HG03108 (cell line): ENCODE measurements at regions not wholly inside any gene's neighbourhood (a gene's known extent, or its start where the extent isn't known, plus 50 kb on each side); places are given as distances from the start of the nearest gene placed in this dataset.

Experiments used
- ATAC-seq: cut with Tn5 transposase; IDR thresholded peaks from one replicate; pipeline ENCODE4 v1.9.1; 2021; ENCODE audit warnings: moderate library complexity; ENCODE audit not compliant: unreplicated experiment

DNA sequence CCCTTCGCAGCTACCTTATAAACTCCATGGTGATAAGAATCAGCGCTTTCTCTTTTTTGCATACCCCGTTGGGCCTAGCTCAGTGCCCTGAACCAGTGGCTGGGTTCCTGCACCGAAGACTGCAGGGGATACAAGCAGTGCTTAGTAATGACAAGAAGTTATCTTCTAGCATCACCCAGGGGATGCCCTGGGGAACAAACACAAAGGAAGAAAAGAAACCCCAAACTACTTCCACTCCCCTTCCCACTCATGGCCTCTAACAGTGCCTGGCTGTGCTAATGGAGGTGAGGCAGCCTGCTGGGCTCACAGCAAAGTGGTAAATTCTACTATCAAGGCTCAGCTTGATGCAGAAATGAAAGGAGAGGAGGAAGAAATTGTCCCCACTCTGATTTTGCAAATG lies 314.7 kb downstream of the TXNL1 start:
- no peak for ATAC-seq

DNA sequence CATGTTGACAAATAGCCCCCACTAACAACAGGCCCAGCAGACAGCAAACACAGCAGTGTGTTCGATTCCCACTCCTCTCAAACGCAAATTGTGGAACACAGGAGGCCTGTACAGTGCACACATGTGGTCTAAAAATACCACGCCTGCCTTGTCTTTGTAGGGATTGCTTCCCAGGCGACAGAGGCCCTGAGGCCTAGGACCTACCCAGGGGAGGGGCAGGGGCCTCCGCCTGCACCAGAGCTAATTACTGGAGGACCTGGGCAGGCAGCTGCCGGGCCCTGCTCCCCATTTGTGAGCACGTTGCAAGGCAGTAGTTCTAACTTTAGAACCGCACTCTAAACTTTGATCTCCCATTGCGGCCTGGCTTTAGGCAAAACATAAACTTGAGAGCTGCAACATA lies 316.0 kb downstream of the TXNL1 start:
- no peak for ATAC-seq

DNA sequence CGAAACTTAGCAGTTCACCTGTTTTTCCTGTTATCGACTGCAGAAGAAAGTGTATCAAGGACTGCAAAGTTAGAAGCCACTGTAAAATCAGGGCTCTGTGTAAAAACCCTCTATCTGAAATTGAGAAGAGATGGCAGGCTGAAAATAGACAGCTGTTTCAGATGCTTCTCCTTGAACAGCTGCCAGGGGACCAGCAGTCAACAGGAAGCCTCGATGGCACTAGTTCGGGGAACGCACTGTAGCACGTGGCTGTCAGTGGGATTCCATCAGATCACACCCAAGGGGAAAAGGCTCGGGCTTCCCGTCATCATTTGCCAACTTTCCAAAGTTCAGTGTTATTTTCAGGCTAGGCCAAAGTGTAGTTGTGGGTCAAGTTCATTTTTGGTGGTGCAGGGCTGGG lies 316.9 kb downstream of the TXNL1 start:
- ATAC-seq, result no peak

DNA sequence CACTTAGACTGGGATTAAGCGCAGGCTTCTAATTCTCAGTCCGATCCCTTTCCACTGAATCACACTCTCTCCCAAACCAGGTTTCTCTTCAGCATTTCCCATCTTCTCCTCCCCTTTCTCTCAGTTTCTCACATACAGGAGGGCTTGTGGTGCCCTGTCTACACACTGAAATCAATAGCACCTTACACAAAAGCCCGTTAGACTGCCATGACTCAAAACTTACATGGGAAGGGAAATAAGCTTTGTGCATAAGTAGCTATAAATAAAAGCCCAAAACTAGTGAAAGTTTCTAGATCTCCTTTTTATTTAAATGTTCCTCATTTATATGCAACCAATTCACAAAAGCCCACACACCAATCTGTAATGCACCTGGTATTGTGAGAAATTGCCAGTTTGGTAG lies 318.4 kb downstream of the TXNL1 start:
- no peak for ATAC-seq

DNA sequence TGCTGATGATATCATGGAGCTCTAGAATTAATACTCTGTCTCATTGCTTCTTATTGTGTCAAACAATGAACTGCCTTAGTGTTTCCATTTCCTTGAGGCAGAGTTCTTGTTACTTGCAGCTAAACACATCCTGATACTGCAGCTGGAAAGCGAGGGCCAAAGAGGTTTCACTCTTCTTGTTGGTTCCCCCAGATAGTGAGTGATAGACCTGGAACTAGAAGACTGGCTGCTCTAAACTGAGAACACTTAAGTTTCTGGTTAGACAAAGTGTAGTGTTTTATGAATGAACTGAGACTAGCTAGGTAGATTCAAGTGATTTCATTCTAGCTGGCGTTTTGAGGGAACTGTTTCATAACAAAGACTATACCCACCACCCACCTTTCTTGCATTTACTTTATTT lies 321.7 kb downstream of the TXNL1 start:
- no peak for ATAC-seq

DNA sequence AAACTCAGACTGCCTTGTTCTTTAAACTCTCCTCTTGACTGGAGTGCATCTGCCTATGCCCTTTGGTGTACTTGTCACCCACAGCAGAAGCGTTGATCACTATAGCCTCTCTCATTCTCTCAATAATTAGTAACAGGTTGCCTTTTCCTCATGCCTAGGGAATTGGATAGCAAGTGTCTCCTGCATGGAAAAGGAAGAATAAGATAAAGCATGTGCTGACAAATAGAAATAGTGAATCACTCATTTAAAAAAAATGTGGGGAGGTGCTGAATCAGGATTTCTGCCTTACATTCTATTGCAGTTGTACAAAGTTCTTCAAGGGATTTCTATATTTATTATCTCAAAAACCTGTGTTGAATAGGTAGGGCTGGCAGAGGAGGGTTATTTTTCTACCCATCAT lies 323.0 kb downstream of the TXNL1 start:
- no peak for ATAC-seq

DNA sequence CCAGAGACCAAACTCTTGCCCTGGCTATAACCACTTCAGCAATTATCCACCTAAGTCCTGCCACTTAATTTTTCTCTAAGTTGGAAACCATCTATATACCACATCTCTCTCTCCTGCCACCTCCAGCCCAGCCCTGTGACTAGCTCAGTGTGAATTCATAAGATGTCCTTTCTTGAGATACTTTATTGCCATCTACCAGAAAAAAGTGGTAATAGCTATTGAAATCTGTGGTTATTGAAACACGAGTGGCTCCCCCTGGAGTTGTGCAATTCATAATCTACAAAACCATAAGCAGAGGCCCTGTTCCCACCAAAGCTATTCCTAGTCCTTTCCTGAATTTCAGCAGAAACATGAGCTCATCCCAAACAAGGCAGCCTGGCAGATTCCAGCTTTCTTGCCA lies 324.0 kb downstream of the TXNL1 start:
- ATAC-seq, result no peak

DNA sequence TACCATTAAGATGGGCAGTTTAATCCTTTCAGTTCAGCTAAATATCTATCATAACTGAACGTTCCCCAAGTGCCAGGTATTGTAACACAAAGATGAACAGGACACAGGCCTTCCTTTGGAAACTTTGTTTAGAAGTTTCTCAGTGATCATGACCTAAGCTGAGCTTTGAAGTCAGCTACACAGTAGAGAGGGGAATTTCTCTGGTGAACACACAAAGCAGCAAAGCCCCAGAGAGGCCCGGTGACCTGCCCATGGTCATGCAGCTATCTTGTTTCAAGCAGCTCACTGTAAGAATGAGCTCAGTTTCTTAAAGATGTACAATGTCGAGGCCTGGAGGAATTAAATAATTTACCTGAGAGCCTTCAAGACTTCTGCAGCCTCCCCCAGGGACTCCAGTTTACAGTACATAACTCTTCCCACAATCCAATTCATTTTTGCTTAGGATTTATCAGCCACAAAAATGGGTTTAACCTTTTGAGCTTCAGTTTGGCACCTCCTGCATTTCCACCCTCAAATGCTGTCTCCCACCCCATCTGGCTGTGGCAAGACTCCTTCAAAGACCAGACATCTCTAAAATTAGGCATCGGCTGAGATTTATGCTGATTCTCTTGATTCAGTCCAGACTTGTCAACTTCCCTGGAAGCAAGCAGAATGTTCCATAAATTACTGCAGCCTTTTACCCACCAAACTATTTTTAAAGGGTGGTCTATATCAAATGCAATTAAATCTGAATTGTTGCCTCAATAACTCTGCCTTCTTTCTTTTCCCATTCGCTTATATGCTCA lies 325.6 kb downstream of the TXNL1 start:
- ATAC-seq, result no peak

DNA sequence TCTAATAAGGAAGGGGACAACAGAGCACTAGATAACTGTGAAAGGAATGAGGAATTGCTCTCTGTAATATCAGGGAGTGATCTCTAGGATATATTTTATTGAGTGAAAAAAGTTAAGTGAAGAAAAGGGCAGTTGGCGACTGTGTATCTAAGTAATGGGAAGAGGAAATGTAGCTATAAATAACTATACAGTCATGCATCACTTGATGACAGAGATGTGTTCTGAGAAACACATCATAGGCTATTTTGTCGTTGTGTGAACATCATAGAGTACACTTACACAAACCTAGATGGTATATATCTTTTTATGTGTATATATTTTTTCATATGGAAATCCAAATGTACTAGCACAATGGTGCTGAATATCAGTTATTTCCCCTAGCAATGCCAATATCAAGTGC lies 329.3 kb downstream of the TXNL1 start:
- ATAC-seq, result no peak

DNA sequence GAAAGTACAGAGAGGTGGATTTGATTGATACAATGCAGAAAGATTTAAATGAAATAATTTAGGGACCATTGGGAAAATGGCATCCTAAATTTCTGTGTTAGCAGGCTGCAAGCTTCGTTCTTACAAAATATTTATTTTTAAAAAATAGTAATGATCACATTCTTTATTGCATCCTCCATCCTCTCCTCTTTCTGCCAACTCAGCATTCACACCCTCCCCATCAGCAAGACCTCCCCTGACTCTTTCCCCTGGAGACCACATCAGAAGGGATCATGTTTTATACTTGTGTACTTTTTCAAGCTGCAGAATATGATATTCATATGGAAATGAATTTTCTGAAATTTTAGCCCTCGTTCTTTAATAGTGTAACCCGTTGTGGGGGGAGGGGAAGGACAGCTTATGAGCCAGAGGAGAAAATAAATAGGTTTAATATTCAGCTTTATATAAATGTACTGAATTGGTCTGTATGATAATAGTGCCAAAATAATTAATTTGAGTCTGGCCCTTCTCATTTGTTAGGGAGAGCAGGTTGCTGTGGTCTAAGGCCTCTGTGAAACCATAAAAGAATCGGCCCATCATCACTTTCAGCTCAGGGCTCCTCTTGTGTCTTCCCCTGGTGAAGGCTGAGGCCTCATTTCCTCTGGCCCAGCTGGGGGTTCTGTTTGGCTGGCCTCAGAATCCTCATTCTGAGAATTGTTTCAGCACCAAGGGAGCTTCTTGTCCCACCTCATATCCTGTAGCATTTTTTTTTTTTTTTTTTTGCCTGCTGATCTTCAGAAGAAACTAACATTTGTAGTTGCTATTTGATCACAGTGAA lies 330.8 kb downstream of the TXNL1 start:
- ATAC-seq, result no peak

DNA sequence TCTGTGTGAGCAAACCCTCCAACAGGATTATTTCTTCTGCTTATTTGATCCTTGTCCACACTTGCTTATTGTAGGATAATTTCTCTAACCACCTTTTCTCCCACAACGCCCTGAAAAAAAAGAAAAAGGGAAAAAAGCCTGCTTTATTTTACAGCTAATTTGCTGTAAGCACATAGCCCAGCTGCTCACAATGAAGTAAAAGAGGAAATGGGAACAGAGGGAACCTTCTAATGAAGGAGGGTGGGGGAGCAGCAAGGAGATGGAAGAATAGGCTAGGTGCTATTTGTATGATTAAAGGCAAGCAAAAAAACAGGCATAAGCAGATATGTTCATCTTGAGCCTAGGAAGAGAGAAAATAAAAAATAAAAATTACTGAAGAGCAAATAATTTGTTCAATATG lies 331.6 kb downstream of the TXNL1 start:
- ATAC-seq, result no peak

DNA sequence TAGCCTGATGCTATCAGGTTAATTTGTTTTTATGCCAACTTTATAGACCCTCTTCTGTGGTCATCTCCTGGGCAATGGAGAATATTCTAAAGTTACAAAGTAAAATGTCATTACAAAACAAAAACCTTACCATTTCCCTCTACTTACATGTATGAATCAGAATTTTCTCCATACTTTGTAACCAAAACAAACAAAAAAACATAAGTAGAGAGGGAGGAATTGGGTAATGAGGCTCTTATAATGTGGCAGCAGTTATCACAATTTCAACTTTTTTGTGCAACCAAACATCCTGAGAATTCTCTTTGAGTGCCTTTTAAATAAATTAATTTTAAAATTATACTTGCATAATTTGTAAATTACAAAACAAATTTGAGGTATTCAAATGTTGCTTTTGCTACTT lies 332.8 kb downstream of the TXNL1 start:
- no peak for ATAC-seq

DNA sequence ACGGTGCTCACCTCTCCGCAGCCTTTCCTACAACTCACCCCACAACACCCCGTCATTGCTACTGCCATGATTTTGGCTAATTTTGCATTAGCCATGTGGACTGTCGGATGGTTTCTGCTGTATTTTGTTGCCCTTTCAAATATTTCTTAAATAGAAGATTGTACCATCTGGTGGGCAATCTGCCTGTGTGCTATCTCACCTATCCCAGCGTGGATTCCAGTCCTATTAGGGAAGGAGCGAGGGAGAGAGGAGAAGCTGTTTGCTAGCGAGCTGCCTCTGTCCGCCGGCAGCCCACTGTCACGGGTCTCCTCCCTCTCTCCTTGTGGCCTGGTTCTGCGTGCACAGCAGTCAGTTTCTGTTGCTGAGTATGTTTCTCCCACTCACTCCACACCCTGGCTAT lies 336.2 kb downstream of the TXNL1 start:
- ATAC-seq, result no peak

DNA sequence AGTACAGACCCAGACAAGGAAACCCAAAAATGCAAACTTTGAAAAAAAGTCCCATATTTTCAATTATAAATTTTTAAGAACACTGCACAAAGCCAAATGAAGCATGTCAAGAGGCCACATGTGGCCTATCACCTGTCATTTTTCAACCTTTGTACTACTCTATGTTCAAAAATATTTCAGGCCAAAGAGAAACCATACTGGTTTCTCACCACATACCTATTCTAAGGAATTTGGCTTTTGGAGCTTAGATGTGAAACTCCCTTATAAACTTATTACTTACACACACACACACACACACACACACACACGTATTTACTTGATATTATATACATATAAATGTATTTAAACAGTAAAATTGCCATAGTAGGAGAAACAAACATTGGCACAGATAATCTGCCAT lies 338.7 kb downstream of the TXNL1 start:
- ATAC-seq, result no peak

DNA sequence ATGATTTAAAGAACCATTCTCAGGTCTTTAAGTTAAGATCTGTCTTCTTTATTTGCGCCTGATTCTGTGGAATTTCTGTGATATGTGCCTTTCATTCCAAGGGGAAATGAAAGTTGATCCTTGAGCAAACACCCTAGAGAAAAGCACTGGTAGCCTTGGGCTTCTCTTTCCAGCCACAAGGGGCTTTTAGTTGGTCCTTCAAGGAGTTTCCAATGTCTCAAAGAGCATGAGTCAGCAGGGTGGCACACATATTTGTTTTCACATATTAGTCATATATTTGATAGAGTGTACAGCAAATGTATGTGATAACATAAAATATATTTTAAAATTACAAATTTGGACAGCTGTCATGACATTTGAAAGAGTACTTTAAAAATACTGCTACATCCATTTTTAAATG lies 339.5 kb downstream of the TXNL1 start:
- ATAC-seq, result no peak

DNA sequence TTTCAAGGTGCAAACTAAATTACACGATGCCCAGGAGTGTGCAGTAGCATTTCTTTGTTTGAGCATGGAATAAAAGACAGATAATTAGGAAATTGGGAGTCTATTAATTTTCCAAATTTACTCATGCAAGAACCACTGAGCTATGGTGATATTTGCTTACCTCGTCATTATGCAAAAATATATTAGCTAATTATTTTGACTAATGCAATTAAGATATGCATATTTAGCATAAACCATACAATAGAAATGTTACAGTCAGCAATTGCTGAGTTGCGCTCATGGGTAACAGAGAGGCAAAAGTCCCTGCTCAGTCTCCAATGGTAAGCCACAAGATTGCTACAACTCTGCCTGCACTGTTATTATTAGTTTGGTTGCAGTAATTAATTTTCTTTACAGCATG lies 342.0 kb downstream of the TXNL1 start:
- no peak for ATAC-seq

DNA sequence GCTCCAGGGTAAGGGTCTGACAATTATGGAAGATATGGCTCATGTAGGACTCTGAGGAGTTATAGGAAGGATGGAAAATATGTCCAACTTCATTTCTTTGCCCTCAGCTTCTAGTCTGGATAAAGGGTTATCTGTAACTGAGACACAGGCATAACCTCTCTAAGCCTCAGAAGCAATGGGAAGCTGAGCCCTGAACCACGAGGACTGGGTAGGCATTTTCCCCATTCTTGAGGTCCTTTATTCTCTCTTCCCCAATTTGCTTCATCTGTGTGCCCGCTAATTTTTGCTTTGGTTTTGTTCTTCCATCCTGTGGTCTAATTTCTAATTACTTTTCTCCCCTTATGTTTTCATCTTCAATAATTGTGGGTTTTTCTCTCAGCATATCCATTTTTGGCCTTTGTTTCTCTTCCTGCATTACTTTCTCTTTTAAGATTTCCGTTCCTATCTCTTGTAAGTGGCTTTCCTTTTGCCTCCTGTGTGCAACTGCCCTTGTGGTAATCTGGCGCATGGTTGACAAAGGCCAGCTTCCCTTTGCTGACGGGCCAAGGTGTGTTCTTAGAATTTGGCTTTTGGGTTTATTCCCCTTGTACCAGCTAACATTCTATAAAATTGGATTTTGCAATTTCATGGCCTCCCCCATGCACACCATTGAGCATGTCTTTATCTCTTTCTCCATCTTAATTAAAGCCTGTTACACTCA lies 343.8 kb downstream of the TXNL1 start:
- no peak for ATAC-seq

DNA sequence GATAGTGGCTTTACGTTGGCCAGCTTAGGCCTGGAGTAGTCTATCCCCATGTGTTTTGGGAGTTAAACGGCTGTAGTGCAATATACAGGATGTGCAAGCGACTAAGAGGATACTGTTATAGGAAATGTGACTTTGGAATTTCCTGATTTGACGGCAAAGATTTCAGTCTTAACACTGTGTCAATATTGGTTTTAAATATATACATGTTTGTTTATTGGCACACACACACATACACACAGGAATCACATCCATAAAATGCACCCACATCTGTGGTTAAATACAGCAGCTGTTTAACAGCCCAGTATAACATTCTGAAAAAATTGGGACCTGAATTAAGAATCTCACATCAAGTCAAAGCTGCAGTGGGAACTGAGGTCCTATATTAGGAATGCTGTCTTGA lies 347.1 kb downstream of the TXNL1 start:
- ATAC-seq, result no peak

DNA sequence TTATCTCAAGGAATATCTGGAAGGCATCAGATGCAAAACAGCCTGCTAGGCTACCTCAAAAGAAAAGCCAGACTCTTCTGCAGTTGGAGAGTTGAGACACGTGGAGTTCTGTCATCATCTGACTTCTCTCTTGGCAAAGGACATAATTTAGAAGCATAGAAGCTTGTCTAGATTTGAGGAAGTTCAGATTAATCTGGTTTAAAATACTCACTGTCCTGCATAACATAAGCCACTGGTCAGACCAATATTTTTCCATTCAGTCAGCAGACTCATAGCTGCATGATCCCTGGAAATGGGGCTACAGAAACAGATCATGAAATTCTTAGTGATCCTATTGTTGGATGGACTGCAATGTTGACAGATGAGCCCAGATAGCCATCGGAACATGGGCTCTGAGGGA lies 349.0 kb downstream of the TXNL1 start:
- no peak for ATAC-seq

DNA sequence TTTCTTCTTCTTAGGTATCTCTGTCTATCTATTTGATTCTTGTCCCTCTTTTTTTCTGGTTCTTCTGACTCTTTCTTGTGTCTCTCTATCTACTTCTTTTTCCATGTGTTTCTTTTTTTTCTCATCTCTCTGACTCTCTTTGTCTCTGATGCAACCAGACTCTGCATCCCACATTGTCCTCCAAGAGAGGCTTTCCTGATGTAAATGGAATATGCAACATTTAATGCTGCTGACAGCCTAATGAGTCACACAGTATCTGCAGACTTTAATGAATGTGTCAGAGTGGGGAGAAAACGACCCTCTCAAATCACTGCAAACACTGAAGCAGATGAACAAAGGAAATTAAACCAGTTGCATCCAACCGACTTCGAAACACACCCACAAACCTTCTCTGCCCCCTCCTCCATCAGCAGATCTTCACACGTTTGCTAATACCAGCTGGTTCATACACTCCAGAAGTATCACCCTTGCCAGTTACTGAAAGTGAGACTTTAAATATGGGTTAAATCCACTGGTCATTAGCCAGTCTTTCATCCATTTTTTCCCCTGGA lies 351.5 kb downstream of the TXNL1 start:
- no peak for ATAC-seq

DNA sequence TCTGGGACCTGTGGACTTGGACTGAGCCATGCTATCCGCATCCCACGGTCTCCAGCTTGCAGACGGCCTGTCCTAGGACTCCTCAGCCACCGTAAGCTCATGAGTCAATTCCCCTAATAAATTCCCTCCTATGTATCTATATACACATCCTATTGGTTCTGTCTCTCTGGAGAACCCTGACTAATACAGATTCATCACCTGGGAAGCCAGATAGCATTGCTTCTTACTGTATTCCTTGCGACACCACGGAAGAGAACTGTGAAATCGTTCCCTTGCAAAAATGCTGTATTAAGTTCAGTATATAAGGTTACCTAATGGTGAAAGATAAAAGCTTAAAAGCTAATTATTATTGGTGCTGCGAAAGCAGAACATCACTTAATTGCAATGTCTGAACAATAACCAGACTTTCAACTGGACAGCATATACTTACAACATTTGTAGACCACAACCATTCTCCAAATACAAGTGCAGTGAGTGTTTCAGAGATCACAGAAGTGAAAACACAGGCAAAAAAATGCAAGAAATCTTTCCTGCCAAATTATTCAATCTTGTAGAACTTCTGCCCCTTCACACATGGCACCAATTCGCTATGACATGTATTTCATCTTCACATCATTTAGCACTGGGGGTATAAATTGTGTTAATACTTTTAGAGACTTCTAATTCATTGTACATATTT lies 352.9 kb downstream of the TXNL1 start:
- no peak for ATAC-seq
